GM20000 (cell line): ENCODE measurements at regions not wholly inside any gene's neighbourhood (a gene's known extent, or its start where the extent isn't known, plus 50 kb on each side); places are given as distances from the start of the nearest gene placed in this dataset.

Source experiments
- DNase-seq: peaks from one replicate; pipeline ENCODE4 v3.0.0; 2012; ENCODE audit warnings: low spot score
- TF ChIP-seq, protein P1 (sequence below): IDR thresholded peaks from 2 replicates; pipeline ENCODE4 v1.5.1; 2012; ENCODE audit warnings: mild to moderate bottlenecking, control low read depth; ENCODE audit errors: extremely low read depth, missing control alignments

DNA sequence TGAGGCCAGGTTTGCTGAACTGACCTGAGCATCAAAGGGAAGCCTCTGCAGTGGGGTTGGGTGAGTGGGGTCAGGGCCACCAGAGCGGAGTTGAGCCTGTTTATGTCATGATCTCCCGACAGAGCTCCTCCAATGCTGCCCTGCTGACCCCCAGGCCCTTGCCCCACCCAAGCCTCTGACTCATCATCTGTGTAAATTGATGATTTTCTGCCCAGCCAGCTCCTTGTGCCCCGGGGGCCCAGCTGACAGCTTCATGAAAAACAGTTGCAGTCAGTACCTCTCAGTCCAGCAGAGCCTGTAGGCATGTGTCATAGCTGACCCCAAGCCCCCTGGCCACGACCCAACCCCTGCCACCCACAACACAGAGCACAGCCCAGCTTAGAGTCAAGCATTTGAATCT is 134.9 kb downstream of the CCT6B start:
- DNase-seq: no peak
- TF ChIP-seq, protein P1, sequence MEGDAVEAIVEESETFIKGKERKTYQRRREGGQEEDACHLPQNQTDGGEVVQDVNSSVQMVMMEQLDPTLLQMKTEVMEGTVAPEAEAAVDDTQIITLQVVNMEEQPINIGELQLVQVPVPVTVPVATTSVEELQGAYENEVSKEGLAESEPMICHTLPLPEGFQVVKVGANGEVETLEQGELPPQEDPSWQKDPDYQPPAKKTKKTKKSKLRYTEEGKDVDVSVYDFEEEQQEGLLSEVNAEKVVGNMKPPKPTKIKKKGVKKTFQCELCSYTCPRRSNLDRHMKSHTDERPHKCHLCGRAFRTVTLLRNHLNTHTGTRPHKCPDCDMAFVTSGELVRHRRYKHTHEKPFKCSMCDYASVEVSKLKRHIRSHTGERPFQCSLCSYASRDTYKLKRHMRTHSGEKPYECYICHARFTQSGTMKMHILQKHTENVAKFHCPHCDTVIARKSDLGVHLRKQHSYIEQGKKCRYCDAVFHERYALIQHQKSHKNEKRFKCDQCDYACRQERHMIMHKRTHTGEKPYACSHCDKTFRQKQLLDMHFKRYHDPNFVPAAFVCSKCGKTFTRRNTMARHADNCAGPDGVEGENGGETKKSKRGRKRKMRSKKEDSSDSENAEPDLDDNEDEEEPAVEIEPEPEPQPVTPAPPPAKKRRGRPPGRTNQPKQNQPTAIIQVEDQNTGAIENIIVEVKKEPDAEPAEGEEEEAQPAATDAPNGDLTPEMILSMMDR: no peak

DNA sequence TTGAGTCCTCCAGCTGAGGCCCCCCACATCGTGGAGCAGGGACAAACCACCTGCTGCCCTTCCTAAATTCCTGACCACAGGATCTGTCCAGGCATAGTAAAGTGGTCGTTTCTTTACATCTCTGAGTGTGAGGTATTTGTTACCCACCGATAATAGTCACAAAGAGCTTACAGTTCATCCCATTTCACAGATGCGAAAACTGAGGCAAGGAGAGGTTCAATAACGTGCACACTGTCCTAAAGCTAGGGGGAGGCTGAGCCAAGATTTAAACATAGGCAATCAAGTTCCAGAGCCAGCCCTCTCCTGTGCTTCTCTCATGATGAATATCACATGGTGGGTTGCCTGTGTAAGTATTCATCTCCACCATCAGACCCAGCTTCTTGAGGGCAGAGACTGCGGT is 135.4 kb downstream of the CCT6B start:
- TF ChIP-seq, protein P1: no peak
- DNase-seq: no peak

DNA sequence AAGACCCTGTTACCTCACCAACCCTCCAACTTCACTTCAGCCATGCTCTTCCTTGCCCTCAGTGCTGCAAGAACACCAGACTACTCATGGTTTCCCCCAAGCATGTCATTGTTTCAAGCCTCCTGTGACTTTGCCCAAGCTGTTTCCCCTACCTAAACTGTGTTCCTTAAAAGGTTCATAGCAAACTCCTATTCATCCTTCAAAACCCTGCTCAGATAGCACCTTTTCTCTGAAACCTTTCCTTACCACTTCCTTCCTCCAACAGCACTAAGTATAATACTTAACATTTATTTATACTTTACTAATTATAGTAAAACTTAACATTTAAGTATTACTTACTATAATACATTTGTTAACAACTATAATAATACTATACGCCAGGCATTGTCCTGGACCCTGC is 136.2 kb downstream of the CCT6B start:
- no peak for DNase-seq
- TF ChIP-seq, protein P1: no peak

DNA sequence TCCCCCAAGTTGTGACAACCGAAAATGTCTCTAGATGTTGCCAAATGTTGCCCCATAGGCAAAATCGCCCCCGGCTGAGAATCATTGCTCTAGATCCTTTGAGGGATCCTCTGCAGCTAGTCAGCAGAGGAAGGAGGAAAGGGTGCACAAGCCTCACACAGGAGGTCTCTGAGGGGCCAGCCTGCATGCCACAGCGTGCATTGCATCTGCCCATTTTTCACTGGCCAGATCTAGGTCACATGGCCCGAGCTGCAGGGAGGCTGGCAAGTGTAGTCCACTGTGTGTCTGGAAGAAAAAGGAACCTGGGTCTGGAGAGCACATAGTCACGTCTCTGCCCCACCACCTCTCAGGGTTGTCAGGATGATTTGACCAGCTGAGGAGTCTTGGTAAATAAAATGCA is 138.2 kb downstream of the CCT6B start:
- no peak for DNase-seq
- TF ChIP-seq, protein P1: no peak

DNA sequence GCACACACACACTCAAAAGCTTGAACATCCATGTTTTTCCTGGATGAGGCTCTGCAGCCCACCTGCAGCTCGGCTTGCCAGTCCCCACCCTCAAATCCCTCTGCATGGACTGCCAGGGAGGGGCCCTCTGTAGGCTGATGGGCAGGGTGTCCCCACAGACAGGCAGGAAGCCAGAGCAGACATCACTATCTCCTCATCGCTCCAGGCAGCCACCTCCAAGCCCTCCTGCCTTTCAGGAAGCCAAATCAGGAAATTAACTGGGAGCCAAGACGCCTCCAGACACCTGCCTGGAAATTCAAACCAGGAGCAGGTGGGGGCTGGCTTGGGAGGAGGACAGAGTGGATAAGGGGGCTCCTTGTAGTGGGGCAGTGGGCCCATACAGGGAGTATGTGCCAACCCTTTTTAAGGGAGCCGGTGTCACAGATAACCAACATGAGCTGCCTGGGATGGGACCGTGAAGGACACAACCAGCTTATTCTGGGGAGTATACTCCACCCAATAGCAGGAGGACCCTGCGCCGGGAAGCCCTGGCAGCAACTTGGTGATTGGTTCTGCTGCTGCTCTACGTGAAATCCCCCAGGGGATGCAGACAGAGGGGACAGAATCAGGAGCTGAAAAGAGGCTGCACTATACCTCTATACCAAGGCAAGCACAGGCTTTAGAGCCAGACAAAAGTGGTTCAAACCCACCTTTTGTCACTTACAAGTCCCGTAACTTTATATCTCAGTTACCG is 139.1 kb downstream of the CCT6B start:
- DNase-seq: no peak
- TF ChIP-seq, protein P1: no peak

DNA sequence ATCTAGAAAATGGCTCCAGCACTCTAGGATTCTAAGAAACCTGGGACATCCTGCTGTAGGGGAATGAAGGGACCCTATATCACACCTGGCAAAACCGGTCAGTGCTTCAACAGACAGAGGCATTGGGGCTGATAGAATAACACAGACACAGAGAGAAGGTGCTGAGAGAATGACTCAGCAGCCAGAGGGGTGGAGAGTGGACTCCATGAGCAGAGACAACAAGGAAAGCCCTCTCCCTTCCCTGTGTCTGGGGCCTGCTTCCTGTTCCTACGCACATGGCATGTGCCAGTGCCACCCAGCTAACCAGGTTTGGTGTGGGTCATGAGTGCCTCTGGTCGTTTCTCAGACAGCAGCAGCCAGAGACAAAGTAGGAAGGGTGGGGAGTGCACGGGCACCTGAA is 140.3 kb downstream of the CCT6B start:
- TF ChIP-seq, protein P1: no peak
- no peak for DNase-seq

DNA sequence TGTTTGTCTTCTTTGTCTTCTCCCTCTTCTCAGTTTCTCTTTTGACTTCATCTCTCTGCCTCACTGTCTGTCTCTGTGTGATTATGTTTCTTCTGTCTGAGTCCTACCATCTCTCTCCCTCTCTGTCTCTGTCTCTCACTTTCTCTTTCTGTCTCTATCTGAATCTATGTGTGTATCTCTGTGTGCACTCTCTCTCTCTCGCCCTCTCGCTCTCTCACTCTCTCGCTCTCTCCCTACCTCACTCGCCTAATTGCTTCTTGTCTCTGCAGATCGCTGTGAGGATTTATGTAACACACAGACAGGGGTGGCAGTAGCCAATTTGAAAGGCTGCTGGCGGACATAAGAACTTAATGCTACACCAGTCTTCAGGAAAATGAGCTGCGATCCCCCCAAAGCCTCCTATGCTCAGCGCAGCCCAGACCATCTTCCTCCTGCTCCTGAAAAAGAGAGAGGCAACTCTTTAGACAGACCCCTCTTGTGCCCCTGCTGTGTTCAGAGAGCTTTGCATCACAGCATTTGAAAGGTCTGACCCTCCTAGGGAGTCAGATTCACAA is 140.9 kb downstream of the CCT6B start:
- TF ChIP-seq, protein P1: no peak
- DNase-seq: no peak
